Adipocyte (in vitro differentiated cells): ENCODE measurements at regions not wholly inside any gene's neighbourhood (a gene's known extent, or its start where the extent isn't known, plus 50 kb on each side); places are given as distances from the start of the nearest gene placed in this dataset.

Experiments
- DNase-seq: peaks from one replicate; pipeline ENCODE4 v3.0.0-alpha.2; 2015; ENCODE audit warnings: low read depth
- H3K27me3 ChIP-seq: replicated peaks from 2 replicates; pipeline ENCODE4 v1.7.0; 2013; ENCODE audit warnings: mild to moderate bottlenecking, low read length, moderate library complexity; ENCODE audit not compliant: control insufficient read depth, insufficient read depth
- H3K36me3 ChIP-seq: 2 replicates; pipeline ENCODE4 v1.7.0; 2013; ENCODE audit warnings: low read length, mild to moderate bottlenecking, moderate library complexity; ENCODE audit not compliant: control insufficient read depth, insufficient read depth, severe bottlenecking
- H3K4me1 ChIP-seq: 2 replicates; pipeline ENCODE4 v1.7.0; 2013; ENCODE audit warnings: mild to moderate bottlenecking, low read length, moderate library complexity; ENCODE audit not compliant: control insufficient read depth, insufficient read depth
- H3K4me3 ChIP-seq: 2 replicates; pipeline ENCODE4 v1.7.0; 2013; ENCODE audit warnings: mild to moderate bottlenecking, low read length, moderate library complexity
- H3K9ac ChIP-seq: 2 replicates; pipeline ENCODE4 v1.7.0; 2013; ENCODE audit warnings: mild to moderate bottlenecking, low read length, moderate library complexity
- H3K9me3 ChIP-seq: 2 replicates; pipeline ENCODE4 v1.7.0; 2013; ENCODE audit warnings: mild to moderate bottlenecking, low read length, moderate library complexity; ENCODE audit not compliant: control insufficient read depth

DNA sequence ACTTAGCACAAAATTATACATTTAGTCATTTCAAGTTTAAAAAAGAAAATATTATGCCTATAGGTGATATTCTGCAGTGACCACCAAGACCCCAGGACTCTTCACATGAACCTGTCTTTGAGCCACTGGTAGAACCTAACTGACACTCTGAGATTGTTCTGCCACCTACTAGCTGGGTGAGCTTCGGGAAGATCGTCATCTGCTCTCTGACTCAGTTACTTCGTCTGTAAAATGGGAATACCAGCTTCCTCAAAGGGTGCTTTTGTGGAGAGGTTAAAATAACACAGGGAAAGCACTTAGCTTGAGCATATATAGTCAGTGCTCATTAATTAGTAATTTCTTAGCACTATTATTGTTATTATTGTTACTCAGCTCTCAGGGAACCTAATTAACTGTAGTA is 228.5 kb upstream of the JUN start:
- no peaks in the 10 kb centered on the region for H3K9me3 ChIP-seq
- no peaks in the 10 kb centered on the region for H3K36me3 ChIP-seq
- H3K4me3 ChIP-seq: no peak overlapping the region
- H3K4me1 ChIP-seq: peaks cover 28% of the 10 kb centered on the region
- H3K9ac ChIP-seq: no peak overlapping the region
- DNase-seq: no peak
- H3K27me3 ChIP-seq: no peaks in the 10 kb centered on the region

DNA sequence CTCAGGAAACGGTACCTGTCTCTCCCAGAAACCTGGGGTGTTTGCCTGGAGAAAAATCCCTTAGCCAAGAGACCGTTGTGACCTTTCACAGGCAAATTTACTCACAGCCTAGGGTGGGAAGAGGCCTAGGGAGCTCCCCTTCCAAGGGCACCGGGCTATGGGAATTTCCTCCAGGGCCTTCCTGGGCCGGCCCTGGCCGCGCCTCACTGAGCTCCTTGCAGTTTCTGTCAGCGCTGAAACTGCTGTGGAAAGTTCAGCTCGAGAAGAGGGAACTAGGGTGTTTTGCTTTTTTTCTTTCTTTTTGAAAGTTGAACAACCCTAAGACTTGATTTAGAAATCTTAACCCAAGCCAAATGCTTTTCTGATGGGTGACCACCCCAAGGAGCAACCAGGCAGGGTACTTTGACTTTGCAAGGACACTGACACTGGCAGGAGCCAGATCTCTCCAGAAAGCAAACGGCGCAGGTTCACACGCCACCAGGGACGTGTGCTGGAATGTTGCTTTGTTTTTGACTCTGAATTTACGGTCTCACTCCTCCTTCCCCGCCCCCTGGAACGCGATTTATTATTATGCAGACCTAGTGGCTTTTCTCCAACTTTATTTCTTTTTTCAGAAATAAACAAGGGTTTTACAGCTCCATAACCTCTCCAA is 229.6 kb upstream of the JUN start:
- H3K27me3 ChIP-seq: no peaks in the 10 kb centered on the region
- no peaks in the 10 kb centered on the region for H3K36me3 ChIP-seq
- peaks cover 22% of the 10 kb centered on the region for H3K4me1 ChIP-seq
- DNase-seq: peak; percentile 65
- H3K4me3 ChIP-seq: peak overlapping the region; percentile 67
- H3K9me3 ChIP-seq: no peaks in the 10 kb centered on the region
- H3K9ac ChIP-seq: peak overlapping the region; percentile 84

DNA sequence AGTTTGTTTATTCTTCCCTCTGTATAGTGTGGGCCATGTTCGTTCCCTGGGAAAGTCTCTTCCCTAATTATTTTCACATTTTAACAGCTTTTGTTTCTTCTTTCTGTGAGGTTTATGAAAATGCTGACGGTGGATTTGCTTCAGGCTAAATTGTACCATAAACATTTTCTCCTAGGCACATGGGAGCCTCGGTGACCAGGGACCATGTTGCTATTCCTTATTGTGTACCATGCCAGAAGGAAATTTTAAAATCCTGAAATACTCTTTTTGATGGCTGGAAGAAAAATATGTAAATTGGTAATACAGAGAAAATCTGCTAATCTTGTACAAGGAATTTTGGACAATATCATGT is 230.1 kb upstream of the JUN start:
- Histone ChIP-seq H3K27me3 (no peaks in the 10 kb centered on the region), H3K4me3 (peak overlapping the region; percentile 67), H3K9me3 (no peaks in the 10 kb centered on the region), H3K4me1 (peaks cover 22% of the 10 kb centered on the region), H3K36me3 (no peaks in the 10 kb centered on the region), H3K9ac (peak overlapping the region; percentile 84)
- no peak for DNase-seq

DNA sequence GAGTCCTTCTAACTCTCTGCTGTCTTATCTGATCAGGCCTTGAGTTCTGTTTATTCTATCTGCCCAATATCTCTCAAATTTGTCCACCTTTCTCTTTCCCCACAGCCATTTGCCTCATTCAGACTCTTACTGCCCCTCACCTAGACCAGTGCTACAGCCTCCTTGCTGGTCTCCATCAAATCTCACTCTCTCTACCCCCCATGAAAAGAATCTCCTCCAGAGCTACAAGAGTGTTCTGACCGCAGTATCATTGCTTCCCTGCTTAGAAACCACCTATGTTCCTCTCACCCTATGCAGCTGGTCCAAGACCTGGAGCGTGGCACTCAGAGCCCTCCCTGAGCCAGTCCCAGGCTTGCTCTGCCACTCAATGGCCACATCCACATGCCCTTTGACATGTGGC is 231.0 kb upstream of the JUN start:
- Histone ChIP-seq H3K4me1 (peaks cover 26% of the 10 kb centered on the region), H3K27me3 (no peaks in the 10 kb centered on the region), H3K36me3 (no peaks in the 10 kb centered on the region), H3K9ac (no peak overlapping the region), H3K4me3 (no peak overlapping the region), H3K9me3 (no peaks in the 10 kb centered on the region)
- DNase-seq: no peak

DNA sequence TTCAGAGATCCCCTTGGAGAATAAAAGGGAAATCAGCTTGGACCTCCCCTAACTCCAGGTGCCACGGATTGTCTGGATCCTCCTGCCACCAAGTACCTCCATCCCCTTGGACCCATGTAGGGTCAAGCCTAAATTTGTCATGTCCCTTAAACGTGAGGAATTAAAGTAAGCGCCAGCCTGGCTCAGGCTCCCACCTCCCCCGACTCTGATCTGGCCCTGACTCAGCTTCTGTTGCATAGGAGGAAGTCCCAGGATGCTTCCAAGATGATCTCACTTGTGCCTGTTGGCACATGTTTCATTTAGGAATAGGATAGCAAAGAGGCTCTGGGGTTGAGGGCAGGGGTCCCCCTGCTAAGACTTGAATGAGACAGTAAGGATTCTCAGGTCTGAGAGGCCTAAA is 231.9 kb upstream of the JUN start:
- no peak overlapping the region for H3K9ac ChIP-seq
- no peaks in the 10 kb centered on the region for H3K36me3 ChIP-seq
- peak; percentile 70 for DNase-seq
- H3K4me3 ChIP-seq: no peak overlapping the region
- no peaks in the 10 kb centered on the region for H3K9me3 ChIP-seq
- no peaks in the 10 kb centered on the region for H3K27me3 ChIP-seq
- peaks cover 33% of the 10 kb centered on the region for H3K4me1 ChIP-seq

DNA sequence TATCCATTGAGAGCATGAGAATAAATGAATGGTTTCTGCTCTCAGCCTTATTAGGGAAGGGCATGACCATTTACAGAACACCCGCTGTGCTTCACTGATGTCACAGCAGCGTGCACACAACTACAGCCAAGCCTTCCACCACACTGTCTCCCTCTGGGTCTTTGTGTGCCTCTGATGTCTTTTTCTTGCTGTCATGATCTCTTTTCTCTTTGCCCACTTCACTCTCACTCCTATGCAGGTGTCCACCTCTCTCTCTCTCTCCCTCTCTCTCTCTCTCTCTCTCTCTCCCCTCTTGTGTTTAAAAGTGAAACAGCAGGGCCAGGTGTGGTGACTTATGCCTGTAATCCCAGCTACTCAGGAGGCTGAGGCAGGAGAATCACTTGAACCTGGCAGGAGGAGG is 232.5 kb upstream of the JUN start:
- Histone ChIP-seq H3K9me3 (no peaks in the 10 kb centered on the region), H3K36me3 (no peaks in the 10 kb centered on the region), H3K4me1 (peaks cover 35% of the 10 kb centered on the region), H3K27me3 (no peaks in the 10 kb centered on the region), H3K9ac (no peak overlapping the region), H3K4me3 (no peak overlapping the region)
- DNase-seq: no peak

DNA sequence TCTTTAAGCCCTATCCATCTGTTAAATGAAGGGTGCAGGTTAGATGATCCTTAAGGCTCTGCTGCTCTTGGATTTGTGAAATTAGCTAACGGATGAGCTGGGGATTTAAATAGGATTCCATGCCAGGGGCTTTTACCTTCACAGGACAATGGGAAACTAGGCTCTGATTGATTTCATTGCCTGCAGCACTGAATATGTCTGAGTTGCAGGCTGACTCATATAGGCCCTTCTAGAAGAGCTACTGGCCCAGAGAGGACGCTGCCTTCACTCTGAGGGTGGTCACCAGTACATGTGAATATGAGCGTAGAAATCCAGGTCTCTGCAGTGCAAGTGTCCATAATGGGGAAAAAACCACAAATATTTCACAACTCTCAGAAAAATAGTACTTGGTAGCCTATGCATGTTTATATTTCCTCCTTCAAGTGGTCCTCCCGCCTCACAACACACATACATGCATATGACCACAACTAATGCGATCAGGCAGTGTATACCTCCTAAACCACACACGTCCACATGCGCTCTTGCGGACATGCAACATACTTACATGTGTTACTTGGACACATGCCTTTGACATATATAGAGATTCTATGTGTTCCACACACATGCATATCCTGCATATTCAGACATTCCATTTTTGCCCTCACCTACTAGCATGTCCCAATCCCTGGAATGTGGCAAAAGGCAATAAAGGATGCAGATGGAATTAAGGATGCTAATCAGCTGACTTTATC is 233.8 kb upstream of the JUN start:
- Histone ChIP-seq H3K9me3 (no peaks in the 10 kb centered on the region), H3K4me3 (no peak overlapping the region), H3K9ac (no peak overlapping the region), H3K36me3 (no peaks in the 10 kb centered on the region), H3K4me1 (peaks cover 34% of the 10 kb centered on the region), H3K27me3 (no peaks in the 10 kb centered on the region)
- no peak for DNase-seq

DNA sequence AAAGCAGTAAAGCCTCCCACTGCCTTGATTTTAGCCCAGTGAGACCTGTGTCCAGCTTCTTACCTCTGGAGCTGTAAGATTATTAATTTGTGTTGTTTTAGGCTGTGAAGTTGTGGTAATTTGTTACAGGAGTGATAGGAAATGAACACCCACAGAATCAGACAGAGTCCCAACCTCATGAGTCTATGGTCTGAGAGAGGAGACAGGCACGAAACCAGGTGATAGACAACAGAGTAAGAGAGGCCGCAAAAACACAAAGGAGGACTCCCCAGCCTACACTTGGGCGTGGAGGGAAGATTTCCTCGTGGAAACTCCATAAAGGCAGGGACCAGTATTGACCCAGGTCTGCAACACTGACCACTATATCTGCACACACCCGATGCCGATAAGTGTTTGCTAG is 234.6 kb upstream of the JUN start:
- peaks cover 26% of the 10 kb centered on the region for H3K4me1 ChIP-seq
- H3K9ac ChIP-seq: no peak overlapping the region
- no peaks in the 10 kb centered on the region for H3K9me3 ChIP-seq
- H3K4me3 ChIP-seq: no peak overlapping the region
- no peaks in the 10 kb centered on the region for H3K36me3 ChIP-seq
- DNase-seq: no peak
- H3K27me3 ChIP-seq: no peaks in the 10 kb centered on the region

DNA sequence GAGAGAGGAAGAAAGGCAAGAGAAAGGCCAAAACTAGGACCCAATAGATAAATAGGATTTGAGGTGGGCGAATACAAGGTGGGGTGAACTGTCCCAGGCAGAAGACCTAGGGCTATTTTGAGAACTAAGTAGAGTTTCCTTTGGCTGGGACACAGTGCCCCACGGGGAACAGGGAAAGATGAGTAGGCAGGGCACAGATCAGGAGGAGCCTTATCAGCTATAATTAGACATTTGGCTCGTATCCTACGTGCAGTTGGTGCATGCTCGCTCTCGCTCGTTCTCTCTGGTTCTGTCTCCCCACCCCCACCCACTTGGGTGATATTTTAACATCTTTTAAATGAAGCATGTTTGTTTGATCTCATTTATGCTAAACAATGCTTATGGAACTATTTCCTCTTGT is 235.0 kb upstream of the JUN start:
- no peaks in the 10 kb centered on the region for H3K27me3 ChIP-seq
- no peak for DNase-seq
- peaks cover 22% of the 10 kb centered on the region for H3K4me1 ChIP-seq
- no peaks in the 10 kb centered on the region for H3K9me3 ChIP-seq
- H3K9ac ChIP-seq: no peak overlapping the region
- H3K36me3 ChIP-seq: no peaks in the 10 kb centered on the region
- H3K4me3 ChIP-seq: no peak overlapping the region

DNA sequence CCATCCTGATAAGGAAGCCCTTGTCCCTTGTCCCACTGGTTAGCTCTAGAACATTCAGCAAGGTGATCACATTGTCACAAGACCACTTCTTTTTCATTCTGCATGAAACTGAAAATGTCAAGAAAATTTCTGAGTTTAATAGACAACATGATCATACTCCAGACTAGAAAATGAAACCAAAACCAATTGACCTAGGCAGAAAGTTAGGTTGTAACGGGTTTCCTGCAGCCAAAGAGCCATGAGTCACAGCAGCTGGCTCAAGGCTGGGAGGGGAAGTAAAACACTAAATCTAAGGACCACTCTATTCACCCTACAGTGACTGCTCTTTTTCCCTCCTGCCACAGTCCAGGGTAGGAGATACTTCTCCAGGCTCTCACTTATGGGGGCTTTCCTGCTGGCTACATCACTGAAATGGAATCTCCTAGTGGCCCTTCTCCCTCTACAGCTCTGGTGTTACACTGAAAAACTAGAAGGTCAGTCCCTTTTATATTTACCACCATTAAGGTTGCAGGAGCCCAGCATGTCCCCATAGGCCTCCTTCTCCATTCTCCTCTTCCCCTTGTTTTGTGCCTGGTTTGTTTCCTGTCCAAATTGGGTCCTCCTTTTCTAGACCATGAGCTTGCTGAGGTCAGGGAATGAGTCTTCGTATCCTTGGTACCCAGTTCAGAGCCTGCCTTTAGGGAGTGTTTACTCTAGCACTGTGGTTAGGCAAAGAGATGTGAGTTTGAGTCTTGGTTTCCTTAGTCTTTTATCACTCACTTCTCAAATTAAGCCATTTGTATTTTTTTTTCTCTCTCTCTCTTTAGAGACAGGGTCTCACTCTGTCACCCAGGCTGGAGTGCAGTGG is 236.5 kb upstream of the JUN start:
- H3K4me3 ChIP-seq: peak overlapping the region; percentile 79
- no peaks in the 10 kb centered on the region for H3K36me3 ChIP-seq
- peak overlapping the region; percentile 86 for H3K9ac ChIP-seq
- no peaks in the 10 kb centered on the region for H3K9me3 ChIP-seq
- DNase-seq: peak; percentile 79
- no peaks in the 10 kb centered on the region for H3K27me3 ChIP-seq
- peaks cover 17% of the 10 kb centered on the region for H3K4me1 ChIP-seq

DNA sequence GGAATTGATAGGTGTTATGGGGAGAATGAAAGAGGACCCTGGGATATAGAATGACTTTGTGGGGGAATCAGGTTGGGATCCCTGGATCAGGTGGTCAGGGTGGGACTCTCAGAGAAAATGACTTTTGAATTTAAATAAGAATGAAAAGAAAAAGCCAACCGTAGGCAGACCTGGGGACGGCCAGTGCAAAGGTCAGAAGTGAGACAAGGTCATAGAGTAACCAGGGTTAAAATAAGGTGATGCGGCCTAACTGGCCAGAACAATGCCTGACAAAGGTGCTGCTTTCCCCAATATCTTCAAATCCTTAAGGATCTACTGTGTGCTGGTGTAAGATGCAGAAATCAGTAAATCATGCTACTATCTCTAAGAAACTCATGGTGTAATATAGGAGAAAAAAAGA is 238.4 kb upstream of the JUN start:
- H3K4me1 ChIP-seq: peaks cover 31% of the 10 kb centered on the region
- no peaks in the 10 kb centered on the region for H3K36me3 ChIP-seq
- H3K9ac ChIP-seq: no peak overlapping the region
- H3K27me3 ChIP-seq: no peaks in the 10 kb centered on the region
- no peak overlapping the region for H3K4me3 ChIP-seq
- no peak for DNase-seq
- H3K9me3 ChIP-seq: no peaks in the 10 kb centered on the region
